ENCODE measurements at regions not wholly inside any gene's neighbourhood (a gene's known extent, or its start where the extent isn't known, plus 50 kb on each side); places are given as distances from the start of the nearest gene placed in this dataset.

- in situ Hi-C loops (cut with HindIII; ENCODE audit: low pct_ligation_motif_present, low pct_unique_long_range_greater_than_20kb, low sequenced_read_pairs): no loop called here
- DNase-seq: no peak
These were observed 226.5 kb downstream of the POU4F1 start for GRCh38 chr13:78376822-78377221.

- in situ Hi-C loops (cut with HindIII; ENCODE audit: low pct_ligation_motif_present, low pct_unique_long_range_greater_than_20kb, low sequenced_read_pairs): no loop called here
- DNase-seq: no peak
These were observed 227.3 kb downstream of the POU4F1 start for GRCh38 chr13:78376033-78376432.

GRCh38 chr13:78372581-78372980 is 230.8 kb downstream of the POU4F1 start:
- in situ Hi-C loops (cut with HindIII; ENCODE audit: low pct_ligation_motif_present, low pct_unique_long_range_greater_than_20kb, low sequenced_read_pairs): no loop called here
- no peak for DNase-seq

GRCh38 chr13:78370231-78370630 is 233.1 kb downstream of the POU4F1 start:
- DNase-seq: no peak
- in situ Hi-C loops (cut with HindIII; ENCODE audit: low pct_ligation_motif_present, low pct_unique_long_range_greater_than_20kb, low sequenced_read_pairs): no loop called here

- DNase-seq: no peak
- in situ Hi-C loops (cut with HindIII; ENCODE audit: low pct_ligation_motif_present, low pct_unique_long_range_greater_than_20kb, low sequenced_read_pairs): no loop called here
These were observed 238.6 kb downstream of the POU4F1 start for GRCh38 chr13:78364711-78365110.

GRCh38 chr13:78341032-78341431 is 262.3 kb downstream of the POU4F1 start:
- no peak for DNase-seq
- in situ Hi-C loops (cut with HindIII; ENCODE audit: low pct_ligation_motif_present, low pct_unique_long_range_greater_than_20kb, low sequenced_read_pairs): no loop called here

GRCh38 chr13:78339927-78340326 is 263.4 kb downstream of the POU4F1 start:
- in situ Hi-C loops (cut with HindIII; ENCODE audit: low pct_ligation_motif_present, low pct_unique_long_range_greater_than_20kb, low sequenced_read_pairs): no loop called here
- no peak for DNase-seq

- in situ Hi-C loops (cut with HindIII; ENCODE audit: low pct_ligation_motif_present, low pct_unique_long_range_greater_than_20kb, low sequenced_read_pairs): no loop called here
- no peak for DNase-seq
These were observed 269.3 kb downstream of the POU4F1 start for GRCh38 chr13:78334059-78334458.

GRCh38 chr13:78326633-78327032 is 276.7 kb downstream of the POU4F1 start:
- DNase-seq: no peak
- in situ Hi-C loops (cut with HindIII; ENCODE audit: low pct_ligation_motif_present, low pct_unique_long_range_greater_than_20kb, low sequenced_read_pairs): no loop called here

- in situ Hi-C loops (cut with HindIII; ENCODE audit: low pct_ligation_motif_present, low pct_unique_long_range_greater_than_20kb, low sequenced_read_pairs): no loop called here
- no peak for DNase-seq
These were observed 277.8 kb downstream of the POU4F1 start for GRCh38 chr13:78325585-78325984.

GRCh38 chr13:78323848-78324247 is 279.5 kb downstream of the POU4F1 start:
- no peak for DNase-seq
- in situ Hi-C loops (cut with HindIII; ENCODE audit: low pct_ligation_motif_present, low pct_unique_long_range_greater_than_20kb, low sequenced_read_pairs): no loop called here

- in situ Hi-C loops (cut with HindIII; ENCODE audit: low pct_ligation_motif_present, low pct_unique_long_range_greater_than_20kb, low sequenced_read_pairs): no loop called here
- no peak for DNase-seq
These were observed 280.3 kb downstream of the POU4F1 start for GRCh38 chr13:78323040-78323439.

- in situ Hi-C loops (cut with HindIII; ENCODE audit: low pct_ligation_motif_present, low pct_unique_long_range_greater_than_20kb, low sequenced_read_pairs): no loop called here
- DNase-seq: no peak
These were observed 284.2 kb downstream of the POU4F1 start for GRCh38 chr13:78319101-78319627.

GRCh38 chr13:78317030-78317429 is 286.3 kb downstream of the POU4F1 start:
- DNase-seq: no peak
- in situ Hi-C loops (cut with HindIII; ENCODE audit: low pct_ligation_motif_present, low pct_unique_long_range_greater_than_20kb, low sequenced_read_pairs): no loop called here

- in situ Hi-C loops (cut with HindIII; ENCODE audit: low pct_ligation_motif_present, low pct_unique_long_range_greater_than_20kb, low sequenced_read_pairs): no loop called here
- DNase-seq: no peak
These were observed 293.7 kb downstream of the POU4F1 start for GRCh38 chr13:78309497-78310180.

GRCh38 chr13:78306519-78307206 is 296.7 kb downstream of the POU4F1 start:
- in situ Hi-C loops (cut with HindIII; ENCODE audit: low pct_ligation_motif_present, low pct_unique_long_range_greater_than_20kb, low sequenced_read_pairs): no loop called here
- DNase-seq: no peak

GRCh38 chr13:78305171-78305570 is 298.2 kb downstream of the POU4F1 start:
- no peak for DNase-seq

GRCh38 chr13:78299832-78300623 is 303.3 kb downstream of the POU4F1 start:
- in situ Hi-C loops (cut with HindIII; ENCODE audit: low pct_ligation_motif_present, low pct_unique_long_range_greater_than_20kb, low sequenced_read_pairs): no loop called here
- no peak for DNase-seq

More at GRCh38 chr13:78305171-78305570, 298.2 kb downstream of the POU4F1 start:
- in situ Hi-C loops (cut with HindIII; ENCODE audit: low pct_ligation_motif_present, low pct_unique_long_range_greater_than_20kb, low sequenced_read_pairs): no loop called here

GRCh38 chr13:78298657-78299056 is 304.7 kb downstream of the POU4F1 start:
- DNase-seq: no peak
- in situ Hi-C loops (cut with HindIII; ENCODE audit: low pct_ligation_motif_present, low pct_unique_long_range_greater_than_20kb, low sequenced_read_pairs): no loop called here
